ENCODE measurements at regions not wholly inside any gene's neighbourhood (a gene's known extent, or its start where the extent isn't known, plus 50 kb on each side); places are given as distances from the start of the nearest gene placed in this dataset.
"Not testable (repeated sequence)": the region's sequence is repeated elsewhere in the genome, so short reads cannot be mapped to it uniquely, and the experiment has no call there.

DNA sequence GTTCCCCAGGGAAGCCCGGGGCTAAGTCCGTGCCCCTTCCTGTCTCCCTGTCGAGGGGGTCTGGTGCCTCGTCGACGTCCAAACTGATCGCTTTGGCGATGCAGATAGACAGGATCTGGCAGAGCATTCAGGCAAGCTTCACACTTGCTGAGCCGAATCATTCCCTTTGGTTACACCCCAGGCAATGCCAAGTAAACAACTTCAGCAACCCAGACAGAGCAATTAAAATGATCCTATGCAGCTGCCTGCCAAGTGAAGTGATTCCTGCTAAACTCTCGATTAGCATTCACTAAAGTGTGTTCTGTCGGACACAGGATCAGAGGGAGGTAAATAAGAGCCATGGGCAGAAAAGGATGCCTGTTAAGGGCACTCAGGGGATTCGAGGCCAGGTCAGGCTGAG is 108.2 kb upstream of the RAB12 start:
- peak; percentile 64 for DNase-seq

DNA sequence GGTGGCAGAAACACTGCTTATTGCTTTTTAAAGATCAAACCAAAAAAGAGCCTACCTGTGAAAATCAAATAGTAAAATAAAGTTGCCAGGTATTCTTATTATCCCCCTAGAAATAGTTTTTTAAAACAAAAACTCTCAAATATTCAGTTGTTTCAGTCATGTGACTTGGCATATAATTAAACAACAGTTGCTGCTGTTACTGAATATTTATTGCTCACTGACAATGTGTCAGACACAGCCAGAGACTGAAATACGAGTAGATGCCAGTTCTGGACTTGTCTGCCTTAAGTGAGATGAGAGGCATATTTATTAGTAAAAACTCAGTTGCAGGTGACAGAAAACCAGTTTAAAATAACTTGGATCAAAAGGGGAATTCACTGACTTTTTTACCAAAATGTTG is 106.0 kb upstream of the RAB12 start:
- no peak for DNase-seq

DNA sequence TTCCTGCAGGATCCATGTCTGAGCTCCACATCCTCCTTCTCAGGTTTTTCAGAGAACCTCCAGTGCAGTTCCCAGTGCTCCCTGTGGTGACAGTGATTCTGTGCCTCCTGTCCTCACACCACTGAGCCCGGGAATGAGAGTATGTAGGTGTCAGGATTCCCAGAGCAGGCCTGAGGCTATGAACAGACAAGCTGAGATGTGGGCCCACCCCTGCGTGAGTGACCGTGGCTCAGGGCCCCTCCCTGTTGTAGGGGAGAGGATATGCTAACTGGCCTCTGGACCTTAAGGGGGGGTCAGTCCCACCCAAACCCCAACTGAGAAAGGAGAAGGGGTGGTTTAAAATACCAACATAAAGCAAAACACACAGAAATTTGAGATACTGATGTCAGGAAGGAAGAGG is 104.8 kb upstream of the RAB12 start:
- DNase-seq: no peak

DNA sequence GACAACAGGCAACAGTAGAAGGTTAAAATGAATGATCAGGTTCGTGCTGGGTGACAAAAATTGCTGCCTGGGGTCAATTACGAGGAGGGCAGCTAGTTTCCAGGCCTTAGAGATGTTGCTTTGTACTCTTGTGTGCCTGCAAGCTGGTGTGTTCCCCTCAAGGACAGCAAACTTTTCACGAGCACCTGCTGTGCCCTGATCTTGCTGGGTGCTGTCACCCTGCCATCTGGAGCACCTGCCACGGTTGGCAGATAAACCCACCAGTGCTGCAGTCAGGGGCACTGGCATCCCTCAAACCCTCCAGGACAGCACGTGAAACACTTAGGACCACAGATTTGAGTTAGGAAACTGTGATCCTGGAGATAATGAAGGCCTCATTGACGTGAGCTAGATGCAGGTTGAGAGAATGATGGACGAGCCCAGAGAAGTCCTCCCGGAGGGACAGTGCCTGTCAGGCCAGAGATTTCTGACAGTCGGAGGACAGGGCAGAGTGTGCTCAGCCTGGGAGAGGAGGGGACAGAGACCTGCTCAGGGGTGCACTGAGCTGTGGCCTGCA is 104.3 kb upstream of the RAB12 start:
- DNase-seq: no peak

DNA sequence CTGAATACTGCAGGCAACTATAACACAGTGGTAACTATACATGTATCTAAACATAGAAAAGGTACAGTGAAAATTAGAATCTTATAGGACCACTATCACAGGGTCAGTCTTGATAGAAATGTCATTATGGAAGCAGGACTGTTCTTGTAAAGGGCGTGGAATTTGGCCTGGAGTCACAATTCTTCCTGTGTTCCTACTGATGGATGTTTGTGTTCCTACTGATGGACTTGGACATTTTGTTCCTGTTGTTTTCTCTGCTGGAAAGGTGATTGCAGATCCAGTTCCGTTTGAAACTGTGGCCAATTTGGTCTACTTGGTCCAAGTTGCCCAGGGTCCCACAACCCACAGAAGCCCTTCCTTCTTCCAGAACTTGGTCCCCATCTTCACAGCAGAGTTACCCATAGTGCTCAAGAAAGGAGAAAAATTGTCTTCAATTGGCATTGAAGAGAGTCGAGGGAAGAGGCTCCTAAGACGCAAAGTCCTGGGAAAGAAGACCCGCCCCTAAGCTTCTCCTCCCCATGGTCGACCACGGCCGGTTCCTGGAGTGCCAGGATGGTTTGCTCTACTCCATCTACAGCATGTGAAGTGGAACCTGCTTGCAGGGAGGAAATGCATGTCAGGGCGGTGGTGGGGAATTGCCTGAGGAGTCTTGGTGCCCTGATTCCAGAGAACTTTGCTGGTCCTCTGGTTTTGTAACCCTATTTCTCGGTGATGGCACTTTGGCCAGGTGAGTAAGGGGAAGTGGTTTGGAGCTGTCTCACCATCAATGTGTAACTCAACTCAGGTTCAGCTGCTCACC is 102.8 kb upstream of the RAB12 start:
- DNase-seq: no peak

DNA sequence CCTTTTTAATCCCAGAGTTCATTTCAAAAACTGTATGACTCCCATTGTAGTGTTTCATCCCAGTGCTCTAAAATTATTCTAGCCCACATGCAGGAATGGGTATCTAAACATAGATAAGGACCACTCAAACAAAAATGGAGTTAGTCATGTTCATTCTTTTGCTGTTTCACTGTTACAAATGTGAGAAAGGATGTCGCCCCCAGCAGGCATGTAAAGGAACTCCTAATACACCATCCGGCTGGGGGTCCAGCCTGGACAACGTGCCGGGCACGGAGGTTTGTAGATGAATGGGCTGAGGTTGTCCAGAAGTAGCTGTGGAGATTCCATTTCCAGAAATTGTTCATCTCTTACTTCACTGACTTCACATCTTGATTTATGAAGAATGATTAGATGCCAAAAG is 101.9 kb upstream of the RAB12 start:
- DNase-seq: no peak

DNA sequence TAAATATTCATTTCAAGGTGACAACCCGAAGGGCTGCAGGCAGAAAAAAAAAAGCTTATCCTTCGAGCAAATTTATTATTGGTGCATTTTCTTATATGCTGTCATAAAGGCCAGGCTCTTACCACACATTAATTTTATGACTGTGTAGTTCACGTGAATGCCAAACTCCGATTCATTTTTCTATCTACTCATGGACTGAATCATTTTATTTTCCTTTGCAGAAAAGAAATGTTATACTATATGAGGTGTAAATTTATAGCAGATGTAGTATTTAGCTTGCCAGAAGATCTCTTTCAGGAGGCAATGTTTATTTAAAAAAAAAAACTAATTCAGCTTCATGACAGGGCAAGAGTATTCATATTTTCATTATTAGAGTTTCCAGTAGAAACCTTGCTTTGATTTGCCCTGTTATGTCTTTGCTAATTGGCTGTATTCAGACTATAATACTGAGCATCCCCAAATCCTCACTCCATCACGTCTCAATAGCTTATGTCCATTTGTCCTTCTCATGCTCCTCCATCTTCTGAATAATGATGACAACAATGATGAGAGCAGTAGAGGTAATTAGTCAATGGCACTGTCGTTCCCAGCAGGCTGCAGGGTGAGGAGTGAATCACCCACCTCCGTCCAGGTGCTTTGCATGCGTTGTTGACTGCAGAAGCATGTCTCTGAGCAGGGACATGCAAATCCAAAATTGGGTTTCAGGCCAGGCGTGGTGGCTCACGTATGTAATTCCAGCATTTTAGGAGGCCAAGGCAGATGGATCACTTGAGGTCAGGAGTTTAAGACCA is 101.1 kb upstream of the RAB12 start:
- DNase-seq: no peak

DNA sequence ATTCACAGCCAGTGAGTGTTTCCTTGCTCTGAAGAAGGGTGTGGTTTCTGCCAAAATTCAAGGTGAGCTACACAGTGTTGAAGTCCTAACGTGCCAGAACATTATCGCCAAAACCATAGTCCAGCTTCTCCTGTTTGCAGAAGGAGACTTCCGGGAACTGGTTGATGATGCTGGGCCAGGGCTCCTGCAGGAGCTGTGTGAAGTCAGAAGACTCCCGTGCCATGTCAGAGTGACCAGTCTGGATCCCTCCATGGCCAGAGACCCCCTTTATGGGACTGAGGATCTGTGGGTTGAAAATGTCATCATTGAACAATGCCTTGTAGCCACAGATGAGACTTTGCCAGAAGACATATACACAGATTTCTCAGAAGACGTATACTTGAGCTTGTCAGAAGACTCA is 96.0 kb upstream of the RAB12 start:
- no peak for DNase-seq

DNA sequence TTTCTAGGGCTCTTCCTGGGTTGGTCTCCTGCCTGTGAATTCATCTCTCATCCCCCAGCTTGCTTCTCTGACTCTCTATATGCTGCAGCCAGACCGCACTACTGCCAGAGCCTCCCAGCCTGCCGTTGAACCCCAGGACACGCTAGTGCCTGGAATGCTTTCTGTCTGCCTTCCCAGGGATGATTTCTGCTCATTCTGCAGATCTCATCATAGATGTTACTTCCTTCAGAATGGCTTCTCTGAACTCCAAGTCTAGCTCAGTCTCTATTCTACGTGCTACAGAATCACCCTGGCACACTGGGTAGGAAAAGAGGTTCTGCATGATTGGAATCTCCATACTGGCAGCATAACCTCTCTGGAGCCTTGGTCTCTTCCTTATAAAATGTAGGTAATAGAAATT is 94.8 kb upstream of the RAB12 start:
- DNase-seq: no peak

DNA sequence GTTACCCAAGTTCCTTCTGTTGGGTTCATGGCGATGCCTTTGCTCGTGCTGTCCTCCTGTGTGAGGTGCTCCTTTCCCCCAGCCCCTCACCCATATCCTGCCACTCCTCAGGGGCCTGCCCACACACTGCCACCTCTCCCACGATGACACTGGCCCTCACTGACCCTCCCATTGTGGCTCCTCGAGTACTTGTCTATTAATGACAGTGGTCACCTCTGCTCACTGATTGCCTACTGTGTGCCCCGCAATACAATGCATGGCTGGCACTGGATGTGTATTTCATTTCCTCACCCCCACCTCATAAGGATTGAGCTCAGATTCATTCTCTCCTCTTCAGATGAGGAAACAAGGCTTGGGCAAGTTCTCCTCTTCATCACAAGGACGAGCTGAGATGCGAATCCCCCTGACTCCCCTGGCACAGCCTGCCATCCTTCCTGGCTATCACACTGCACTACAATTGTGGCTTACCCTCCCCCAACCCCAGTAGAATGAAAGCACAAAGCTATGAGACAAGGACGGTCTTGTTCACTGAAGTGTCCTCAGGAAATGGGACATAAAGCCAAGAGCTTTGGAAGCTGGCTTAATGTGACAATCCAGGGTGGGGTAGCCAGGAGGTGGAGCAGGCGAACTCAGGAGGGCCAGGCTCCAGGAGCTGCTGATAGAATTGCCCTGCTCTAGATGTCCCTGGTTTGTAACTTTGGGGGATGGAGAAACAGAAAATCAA is 93.9 kb upstream of the RAB12 start:
- no peak for DNase-seq

DNA sequence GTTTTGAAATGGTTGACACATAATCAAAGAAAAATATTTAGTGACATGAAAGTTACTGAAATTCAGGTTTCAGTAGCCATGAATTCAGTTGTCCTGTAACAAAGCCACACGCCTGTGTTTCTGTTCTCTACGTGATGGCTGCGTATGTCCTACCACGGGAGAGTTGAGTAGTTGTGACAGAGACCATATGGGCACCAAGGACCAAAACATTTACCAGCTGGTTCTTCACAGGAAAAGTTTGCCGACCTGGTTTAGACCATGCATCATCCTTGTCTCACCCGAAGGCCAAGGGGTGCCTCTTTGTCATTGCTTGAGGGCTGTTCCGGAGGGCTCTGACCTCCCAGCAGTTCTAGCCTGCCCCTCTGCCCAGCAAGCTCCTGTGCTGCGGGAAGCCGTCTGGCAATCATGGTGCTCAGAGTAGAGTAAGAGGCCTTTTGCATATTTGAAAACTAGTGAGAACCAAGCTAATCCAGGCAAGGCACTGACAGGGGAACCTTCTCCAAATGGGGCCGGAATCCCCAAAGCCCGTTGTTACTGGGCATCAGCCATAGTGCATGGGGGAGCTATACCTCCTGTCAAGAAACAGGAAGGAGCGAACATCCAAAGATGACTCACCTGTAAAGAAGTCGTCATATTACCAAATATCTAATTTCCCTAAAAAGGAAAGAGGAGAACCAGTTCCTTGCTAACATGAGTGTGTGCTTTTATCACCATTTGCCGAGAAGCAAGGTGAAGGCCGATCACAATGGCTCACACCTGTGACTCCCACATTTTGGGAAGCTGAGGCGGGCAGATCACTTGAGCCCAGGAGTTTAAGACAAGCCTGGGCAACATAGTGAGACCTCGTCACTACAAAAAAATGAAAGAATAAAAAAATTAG is 92.6 kb upstream of the RAB12 start:
- DNase-seq: no peak

DNA sequence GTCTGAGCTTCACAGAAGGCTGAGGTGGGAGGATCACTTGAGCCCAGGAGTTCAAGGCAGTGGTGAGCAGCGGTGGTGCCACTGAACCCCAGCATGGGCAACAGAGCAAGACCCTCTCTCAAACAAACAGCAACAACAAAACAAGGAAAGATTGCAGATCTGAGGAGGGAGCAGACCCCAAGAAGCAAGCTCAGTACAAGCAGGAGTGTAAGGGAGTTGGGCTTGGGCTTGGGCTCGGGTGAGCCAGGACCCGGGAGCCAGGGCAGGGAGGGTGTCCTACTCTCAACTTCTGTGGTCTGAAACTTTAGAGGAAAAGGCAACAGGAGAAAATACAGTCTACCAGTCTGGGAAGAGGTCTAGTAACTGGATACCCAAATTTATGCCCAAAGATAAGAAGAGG is 92.0 kb upstream of the RAB12 start:
- DNase-seq: no peak

DNA sequence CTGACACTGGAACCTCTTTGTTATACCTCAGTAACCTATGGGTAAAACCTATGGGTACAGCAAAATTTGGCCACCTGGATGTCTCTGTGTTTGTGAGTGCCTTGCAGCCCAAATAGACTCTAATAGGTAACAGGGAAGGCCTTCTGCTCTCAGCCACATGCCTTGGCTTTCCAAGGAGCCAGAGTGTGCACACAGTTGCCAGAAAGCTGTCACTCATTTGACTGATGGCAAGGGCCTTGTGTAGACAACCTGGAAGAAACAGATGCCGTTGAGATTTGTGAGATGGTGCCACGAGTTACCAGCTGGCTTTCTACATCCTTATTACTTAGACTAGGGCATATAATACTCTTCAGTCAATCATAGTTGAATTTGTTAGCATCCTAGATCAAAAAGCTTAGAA is 90.1 kb upstream of the RAB12 start:
- no peak for DNase-seq

DNA sequence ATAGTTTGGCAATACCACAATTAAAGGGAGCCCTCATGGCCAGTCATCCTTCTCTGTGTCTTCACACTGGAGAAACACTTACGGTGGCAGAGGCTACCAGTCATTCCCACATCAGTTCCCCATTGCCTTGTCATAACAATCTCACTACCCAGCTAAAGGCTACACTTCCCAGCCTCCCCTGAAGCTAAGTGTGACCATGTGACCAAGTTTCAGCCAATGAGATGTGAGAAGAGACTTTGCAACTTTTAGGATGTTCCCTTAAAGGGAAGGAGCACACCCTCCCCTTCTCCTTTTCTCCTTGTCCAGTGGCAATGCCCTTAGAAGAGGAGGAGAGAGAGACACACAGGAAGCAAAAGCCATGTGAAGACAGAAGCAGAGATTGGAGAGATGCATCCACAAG is 89.0 kb upstream of the RAB12 start:
- DNase-seq: no peak

DNA sequence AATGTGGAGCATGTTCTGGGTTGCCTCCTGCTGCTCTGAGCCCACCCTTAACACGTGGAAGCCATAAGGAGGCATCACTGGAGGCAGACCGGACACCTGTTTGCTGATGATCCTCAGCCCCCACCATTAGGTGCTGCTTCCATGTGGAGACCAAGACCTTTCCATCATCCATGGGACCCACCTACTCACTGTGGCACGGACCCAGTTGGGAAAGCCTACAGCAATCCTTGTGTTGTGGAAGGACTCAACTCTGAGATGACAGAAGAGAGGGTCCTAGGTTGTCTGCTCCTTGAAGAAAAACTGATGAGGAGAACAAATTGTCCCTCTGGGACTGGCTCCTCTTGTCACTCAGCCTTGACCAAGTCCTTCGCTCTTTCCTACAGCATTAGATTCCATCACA is 86.5 kb upstream of the RAB12 start:
- DNase-seq: no peak

DNA sequence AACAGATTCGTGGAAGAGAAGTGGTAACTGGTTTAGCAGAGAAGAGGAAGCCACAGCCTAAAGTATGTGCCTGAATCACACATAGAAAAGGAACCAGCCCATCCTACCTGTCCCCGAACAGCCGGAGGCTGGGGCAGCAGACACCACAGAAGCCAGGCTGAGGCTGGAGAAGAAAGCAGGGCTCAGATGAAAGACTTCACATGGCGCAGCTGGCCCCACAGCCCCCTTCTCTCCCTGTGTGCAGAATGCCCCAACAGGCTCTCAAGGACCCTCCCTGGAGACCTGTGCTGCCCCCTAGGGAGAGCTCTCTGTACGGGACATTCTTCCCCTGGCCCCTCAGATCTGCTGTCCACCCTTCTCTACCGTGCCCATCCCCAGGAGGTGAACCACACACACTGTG is 83.5 kb upstream of the RAB12 start:
- DNase-seq: no peak

DNA sequence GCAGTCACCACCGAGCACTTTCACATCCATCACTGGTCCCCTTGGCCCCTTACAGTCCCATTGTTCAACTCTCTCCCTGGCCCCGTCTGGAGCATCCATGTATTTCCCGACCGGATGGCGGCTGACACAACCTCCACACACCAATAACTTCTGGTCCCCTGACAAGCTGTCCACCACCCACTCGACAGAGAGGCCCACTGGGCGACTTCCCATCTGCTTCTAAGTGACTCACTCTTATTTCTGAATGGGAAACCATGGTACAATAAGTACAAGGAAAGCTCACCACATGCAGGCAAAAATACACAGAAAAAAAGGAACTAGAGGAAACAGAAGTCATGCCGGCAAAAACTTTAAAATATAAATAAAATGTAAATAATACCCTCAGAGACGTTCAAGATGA is 82.9 kb upstream of the RAB12 start:
- no peak for DNase-seq

DNA sequence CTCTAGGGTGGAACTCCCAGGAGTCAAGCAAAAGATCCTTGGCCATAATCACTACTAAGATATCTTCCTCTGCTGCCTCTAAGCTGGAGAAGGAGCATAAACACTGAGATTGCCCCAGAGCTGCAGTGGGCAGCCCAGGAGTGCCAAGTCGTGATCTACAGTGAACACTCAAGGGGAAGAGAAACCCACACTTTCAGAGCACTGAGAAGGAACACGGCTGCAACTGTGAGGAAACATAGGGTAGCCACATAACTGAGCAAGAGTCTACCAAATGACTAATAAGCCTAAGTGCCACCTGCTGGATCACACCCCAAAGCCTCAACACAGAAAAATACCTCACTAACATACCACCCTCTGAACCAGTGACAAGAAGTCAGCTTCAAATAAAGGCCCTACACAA is 79.6 kb upstream of the RAB12 start:
- no peak for DNase-seq

DNA sequence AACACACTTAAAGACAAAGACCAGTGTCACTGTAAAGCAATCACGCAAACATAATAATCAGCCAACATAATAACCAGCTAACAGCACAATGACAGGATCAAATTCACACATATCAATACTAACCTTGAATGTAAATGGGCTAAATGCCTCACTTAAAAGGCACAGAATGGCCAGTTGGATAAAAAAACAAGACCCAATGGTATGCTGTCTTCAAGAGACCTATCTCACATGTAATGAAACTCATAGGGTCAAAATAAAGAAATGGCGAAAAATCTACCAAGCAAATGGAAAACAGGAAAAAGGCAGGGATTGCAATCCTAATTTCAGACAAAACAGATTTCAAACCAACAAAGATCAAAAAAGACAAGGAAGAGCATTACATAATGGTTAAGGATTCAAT is 78.2 kb upstream of the RAB12 start:
- not testable (repeated sequence) for DNase-seq

DNA sequence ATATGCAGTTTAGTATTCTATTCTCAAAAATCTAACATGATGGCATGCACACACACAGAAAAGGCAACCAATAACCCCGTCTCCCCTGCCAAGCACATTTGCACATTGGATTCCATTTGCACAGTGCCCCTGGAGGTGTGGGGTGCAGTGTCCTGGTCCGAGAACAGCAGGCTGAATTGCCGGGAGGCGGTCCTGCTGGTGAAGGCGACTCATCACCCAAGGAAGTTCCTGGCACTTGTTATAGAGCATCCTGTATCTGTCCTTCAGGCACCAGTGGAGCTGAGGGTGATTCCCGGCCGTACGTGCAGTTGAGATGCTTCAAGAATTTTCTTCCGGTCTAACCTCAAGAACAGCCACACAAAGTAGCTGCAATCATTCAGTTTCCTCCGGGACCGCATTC is 73.0 kb upstream of the RAB12 start:
- DNase-seq: no peak

DNA sequence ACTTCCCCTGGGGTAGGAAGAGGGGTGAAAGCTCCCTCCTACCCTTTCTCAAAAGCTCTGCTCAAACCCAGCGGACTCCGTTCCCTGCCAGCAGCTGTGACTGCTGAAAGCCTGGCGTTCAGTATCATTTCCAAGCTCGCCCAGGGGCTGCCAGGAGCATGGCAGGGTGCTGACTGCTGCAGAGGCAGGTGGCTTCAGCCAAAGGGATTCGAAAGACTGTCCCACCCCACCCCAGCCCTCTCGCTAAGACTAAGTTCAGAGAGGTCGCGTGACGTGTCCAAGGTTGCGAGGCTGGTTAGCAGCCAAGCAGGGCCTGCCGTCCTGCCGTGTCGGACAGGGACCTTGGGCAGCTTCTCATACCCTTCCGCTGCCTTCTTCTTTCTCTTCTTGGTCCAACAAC is 72.3 kb upstream of the RAB12 start:
- DNase-seq: no peak

DNA sequence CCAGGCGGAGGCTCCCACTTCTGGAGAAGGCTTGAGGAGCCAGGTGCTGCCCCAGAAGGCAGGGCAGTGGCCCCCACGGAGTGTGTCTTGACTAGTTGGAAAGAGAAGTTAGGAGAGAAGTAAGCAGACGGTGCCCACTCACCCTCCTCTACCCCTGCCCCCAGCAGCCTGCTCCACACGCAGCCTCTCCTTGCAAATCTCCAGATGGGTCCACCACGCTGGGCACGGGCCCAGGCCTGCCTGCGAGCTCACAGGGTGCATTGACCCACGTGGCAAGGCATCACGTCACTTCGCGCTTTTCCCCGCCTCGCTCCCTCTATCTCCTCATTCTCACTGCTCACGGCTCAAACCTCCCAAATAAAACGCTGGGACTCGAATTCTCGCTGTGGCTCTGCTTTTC is 71.8 kb upstream of the RAB12 start:
- DNase-seq: no peak

DNA sequence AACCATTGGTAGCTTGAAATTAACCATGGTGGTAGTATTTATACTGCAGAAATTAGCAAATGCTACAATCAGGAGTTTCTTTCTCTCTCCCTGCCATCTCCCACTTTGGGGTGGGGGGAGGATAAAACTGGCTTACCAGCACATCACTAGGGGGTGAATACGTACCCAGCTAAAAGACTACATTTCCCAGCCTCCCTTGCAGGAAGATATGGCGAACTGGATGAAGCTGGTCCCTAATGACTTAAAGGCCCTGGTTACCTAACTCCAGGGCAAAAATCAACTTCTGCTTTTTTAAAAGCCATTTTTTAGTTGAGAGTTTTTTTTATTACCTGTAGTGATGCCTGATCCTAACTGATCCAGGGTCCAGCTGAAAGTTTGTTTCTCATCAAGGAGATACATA is 70.3 kb upstream of the RAB12 start:
- DNase-seq: no peak

Data from DMS153 (cell line).